ENCODE measurements at regions not wholly inside any gene's neighbourhood (a gene's known extent, or its start where the extent isn't known, plus 50 kb on each side); places are given as distances from the start of the nearest gene placed in this dataset.

GRCh38 chr3:22996920-22997571 is 206.1 kb upstream of the UBE2E2 start:
- no peaks in the 10 kb centered on the region for H3K4me1 ChIP-seq (ENCODE audit: insufficient read depth, low read length)
- H3K4me2 ChIP-seq (ENCODE audit: low read depth, low read length) = no peak overlapping the region
- 21% methylated on average over 2 of the region's 2 CpGs for WGBS (ENCODE audit: low lambda C conversion rate)
- H3K9ac ChIP-seq (ENCODE audit: insufficient read depth, low read depth, low read length) = no peak overlapping the region
- no peak overlapping the region for H2AFZ ChIP-seq (ENCODE audit: low read length)
- no peaks in the 10 kb centered on the region for H3K36me3 ChIP-seq (replicated peaks in 1 of 2; ENCODE audit: control insufficient read depth in 1 of 2, insufficient read depth in 2 of 2, low read length in 2 of 2)
- ATAC-seq (no peak), DNase-seq (ENCODE audit: low spot score) (no peak), FAIRE-seq (no peak)
- no peaks in the 10 kb centered on the region for H3K27me3 ChIP-seq (ENCODE audit: control insufficient read depth in 1 of 2, insufficient read depth in 2 of 2, low read length in 2 of 2)
- ChIA-PET POLR2A (no interaction called here), CTCF (ENCODE audit: low intra/inter-chr PET ratio, low total read pairs) (no interaction called here)
- H3K27ac ChIP-seq (ENCODE audit: extremely low read length, insufficient read depth, low read length) = no peak overlapping the region
- TF ChIP-seq BRF2 (CRISPR knock-in tag; IDR thresholded peaks at IDR 0.05) = no peak
- TF ChIP-seq ZNF256 (CRISPR knock-in tag; conservative IDR thresholded peaks at IDR 0.05) = no peak
- no peak for TF ChIP-seq ZFP82 (CRISPR knock-in tag; IDR thresholded peaks at IDR 0.05; ENCODE audit: borderline replicate concordance)
- no peak for TF ChIP-seq SOX13 (IDR thresholded peaks at IDR 0.05)
- TF ChIP-seq SOX13 (CRISPR knock-in tag; conservative IDR thresholded peaks at IDR 0.05 in 1 of 2, IDR thresholded peaks at IDR 0.05 in 1 of 2) = no peak
- TF ChIP-seq SPEN (CRISPR knock-in tag; IDR thresholded peaks at IDR 0.05; ENCODE audit: low read depth) = no peak
- no peak for TF ChIP-seq MBD4 (IDR thresholded peaks at IDR 0.05; ENCODE audit: borderline replicate concordance, low read length)
- TF ChIP-seq ZBTB8A (CRISPR knock-in tag; IDR thresholded peaks at IDR 0.05; ENCODE audit: borderline replicate concordance, low read depth) = no peak
- TF ChIP-seq ZNF670 (CRISPR knock-in tag; IDR thresholded peaks at IDR 0.05; ENCODE audit: borderline replicate concordance) = no peak
- TF ChIP-seq ZFP36L1 (CRISPR knock-in tag; IDR thresholded peaks at IDR 0.05) = no peak
- no peak for TF ChIP-seq SOX6 (IDR thresholded peaks at IDR 0.05)
- no peak for TF ChIP-seq SOX6 (CRISPR knock-in tag; IDR thresholded peaks at IDR 0.05)
- TF ChIP-seq ZFP37 (CRISPR knock-in tag; IDR thresholded peaks at IDR 0.05; ENCODE audit: borderline replicate concordance) = no peak
- no peak for TF ChIP-seq FOXM1 (CRISPR knock-in tag; IDR thresholded peaks at IDR 0.05)
- TF ChIP-seq ZUFSP (CRISPR knock-in tag; IDR thresholded peaks at IDR 0.05; ENCODE audit: borderline replicate concordance) = no peak
- no TSS peak for BruUV-seq (replicated peaks)
- H3K9me3 ChIP-seq (ENCODE audit: low read length) = no peaks in the 10 kb centered on the region
- H4K20me1 ChIP-seq (ENCODE audit: insufficient read depth, low read length) = no peaks in the 10 kb centered on the region
- in situ Hi-C loops (cut with HindIII; ENCODE audit: extremely low pct_ligation_motif_present, low pct_unique_long_range_greater_than_20kb) (no loop called here), intact Hi-C loops (cut with micrococcal nuclease; ENCODE audit: unreplicated experiment) (no loop called here)
- H3K4me3 ChIP-seq (replicated peaks in 1 of 3; ENCODE audit: insufficient read depth in 1 of 3, low read depth in 2 of 3, low read length in 3 of 3) = no peak overlapping the region
- H3K79me2 ChIP-seq (ENCODE audit: insufficient read depth, low read length) = no peaks in the 10 kb centered on the region

Data from HepG2 (cell line).